ENCODE measurements at regions not wholly inside any gene's neighbourhood (a gene's known extent, or its start where the extent isn't known, plus 50 kb on each side); places are given as distances from the start of the nearest gene placed in this dataset.

- TF ChIP-seq POLR2A (IDR thresholded peaks at IDR 0.05; ENCODE audit: low read length), result no peak
- TF ChIP-seq GATA1 (IDR thresholded peaks at IDR 0.05; ENCODE audit: low read depth, low read length), result no peak
Observed at GRCh38 chr5:152290181-152290580, 114.9 kb downstream of the NMUR2 start.

Measured in erythroblast (primary cell).